Embryonic facial prominence (tissue), 1 donor: ENCODE measurements at regions not wholly inside any gene's neighbourhood (a gene's known extent, or its start where the extent isn't known, plus 50 kb on each side); places are given as distances from the start of the nearest gene placed in this dataset.

Experiments used
- DNase-seq: peaks from one replicate; pipeline ENCODE4 v3.0.0-alpha.2; 2016; ENCODE audit errors: extremely low spot score

- DNase-seq, result no peak
Observed at GRCh38 chr3:99212969-99213368, 311.5 kb upstream of the DCBLD2 start.

DNA sequence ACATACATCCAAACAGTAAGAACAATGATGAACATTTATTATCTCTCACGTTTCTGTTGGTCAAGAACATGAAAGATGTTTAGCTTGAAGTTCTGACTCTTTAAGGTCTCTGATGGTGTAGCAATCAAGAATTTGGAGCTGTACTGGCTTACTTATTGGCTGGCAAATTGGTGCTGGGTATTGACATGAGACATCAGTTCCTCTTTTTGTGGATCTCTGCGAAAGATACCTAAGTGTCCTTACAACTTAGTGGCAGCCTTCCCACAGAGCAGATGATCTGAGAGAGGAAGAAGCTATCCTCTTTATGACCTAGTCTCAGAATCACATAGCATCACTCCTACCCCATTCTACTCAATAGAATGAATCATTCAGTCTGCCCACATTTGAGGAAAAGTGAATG is 309.8 kb upstream of the DCBLD2 start:
- DNase-seq, result no peak

- no peak for DNase-seq
Observed at GRCh38 chr3:99199021-99199420, 297.5 kb upstream of the DCBLD2 start.

DNA sequence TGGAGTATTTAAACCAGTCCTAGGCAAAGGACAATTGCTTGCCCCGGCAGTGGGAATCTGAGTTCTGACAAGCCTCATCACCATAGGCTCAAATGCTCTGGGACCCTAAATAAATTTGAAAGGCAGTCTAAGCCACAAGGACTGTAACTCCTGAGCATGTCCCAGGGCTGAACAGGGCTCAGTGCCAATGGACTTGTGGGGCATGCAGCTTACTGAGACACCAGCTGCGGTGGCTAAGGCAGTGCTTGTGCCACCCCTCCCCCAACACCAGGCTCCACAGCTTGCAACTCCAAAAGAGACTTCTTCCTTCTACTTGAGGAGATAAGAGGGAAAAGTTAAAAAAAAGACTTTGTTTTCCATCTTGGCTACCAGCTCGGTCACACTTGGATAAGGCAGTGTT is 289.7 kb upstream of the DCBLD2 start:
- no peak for DNase-seq

DNA sequence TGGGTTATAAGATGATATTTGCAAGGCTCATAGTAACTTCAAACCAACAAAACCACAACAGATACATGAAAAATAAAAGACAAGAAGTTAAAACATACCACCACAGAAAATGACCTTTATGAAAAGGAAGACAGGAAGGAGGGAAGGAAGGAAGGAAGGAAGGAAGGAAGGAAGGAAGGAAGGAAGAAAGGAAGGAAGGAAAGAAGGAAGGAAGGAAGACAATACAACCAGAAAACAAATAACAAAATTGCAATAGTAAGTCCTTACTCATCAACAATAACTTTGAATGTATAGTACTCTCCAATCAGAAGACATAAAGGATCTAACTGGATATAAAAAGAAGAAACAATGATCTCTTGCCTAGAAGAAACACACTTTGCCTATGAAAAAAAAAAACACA is 287.4 kb upstream of the DCBLD2 start:
- no peak for DNase-seq

- DNase-seq, result no peak
Observed at GRCh38 chr3:99186016-99186415, 284.5 kb upstream of the DCBLD2 start.

- no peak for DNase-seq
Observed at GRCh38 chr3:99176169-99176964, 274.9 kb upstream of the DCBLD2 start.

GRCh38 chr3:99175276-99175812 is 273.8 kb upstream of the DCBLD2 start:
- DNase-seq, result no peak

DNA sequence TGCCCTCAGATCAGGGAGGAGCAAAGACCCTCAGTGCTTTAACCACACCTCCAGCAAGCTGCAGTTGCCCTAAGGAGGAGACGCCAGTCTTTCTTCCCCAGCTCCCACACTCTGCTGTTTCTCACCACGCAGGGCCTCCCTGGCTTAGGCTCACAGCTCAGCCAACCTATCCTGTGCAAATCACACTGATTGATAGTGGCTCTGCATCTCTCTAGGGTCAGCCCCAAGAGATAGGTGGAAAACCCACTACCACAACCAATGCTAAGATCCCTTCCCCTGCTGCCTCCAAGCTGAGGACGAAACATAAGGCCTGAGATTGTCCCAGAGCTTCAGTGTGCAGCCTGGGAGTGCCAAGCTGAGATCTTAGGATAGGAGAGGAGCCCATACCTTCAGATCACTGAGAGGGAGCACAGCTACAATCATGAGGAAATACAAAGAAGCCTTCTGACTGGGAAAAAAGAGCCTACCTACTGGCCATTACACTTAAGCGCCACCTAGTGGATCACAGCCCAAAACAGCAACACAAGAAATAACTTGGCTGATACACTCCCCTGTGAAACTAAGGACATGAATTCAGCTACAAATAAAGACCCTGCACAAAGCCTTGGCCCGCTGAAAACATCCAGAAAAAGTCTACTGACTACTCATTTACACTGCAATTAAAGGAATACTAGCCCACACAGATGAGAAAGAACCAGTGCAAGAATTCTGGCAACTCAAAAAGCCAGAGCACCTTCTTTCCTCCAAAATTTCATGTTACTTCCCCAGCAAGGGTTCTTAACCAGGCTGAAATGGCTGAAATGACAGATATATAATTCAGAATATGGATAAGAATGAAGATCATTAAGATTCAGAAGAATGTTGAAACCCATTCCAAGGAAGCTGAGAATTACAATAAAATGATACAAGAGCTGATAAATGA is 271.5 kb upstream of the DCBLD2 start:
- no peak for DNase-seq

DNA sequence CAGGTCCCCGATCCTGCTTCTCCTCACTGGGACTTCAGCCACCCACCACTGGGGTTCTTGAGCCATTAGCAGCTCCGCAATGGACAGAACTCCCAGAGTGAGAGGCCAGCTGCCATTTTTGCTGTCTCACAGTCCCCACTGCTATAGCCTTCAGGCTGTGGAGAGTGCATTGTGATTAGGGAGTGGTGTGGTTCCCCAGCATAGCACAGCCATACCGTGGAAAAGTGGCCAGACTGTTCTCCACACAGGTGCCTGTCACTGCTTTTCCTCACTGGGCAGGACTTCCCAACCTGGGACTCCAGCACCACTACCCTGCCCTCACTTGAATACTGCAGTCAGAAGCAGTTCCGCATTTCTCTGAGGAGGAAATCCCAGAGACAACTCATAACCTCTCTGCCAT is 270.3 kb upstream of the DCBLD2 start:
- no peak for DNase-seq

GRCh38 chr3:99170867-99171517 is 269.5 kb upstream of the DCBLD2 start:
- DNase-seq, result no peak

DNA sequence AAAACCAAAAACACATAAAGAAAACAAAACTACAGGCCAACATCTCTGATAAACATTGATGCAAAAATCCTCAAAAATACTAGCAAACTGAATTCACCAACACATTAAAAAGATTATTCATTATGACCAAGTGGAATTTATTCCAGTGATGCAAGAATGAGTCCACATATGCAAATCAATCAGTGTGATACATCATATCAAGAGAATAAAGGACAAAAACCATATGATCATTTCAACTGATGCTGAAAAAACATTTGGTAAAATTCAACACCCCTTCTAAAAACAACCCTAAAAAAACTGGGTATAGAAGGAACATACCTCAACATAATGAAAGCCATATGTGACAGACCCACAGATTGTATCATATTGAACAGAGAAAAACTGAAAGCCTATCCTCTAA is 265.6 kb upstream of the DCBLD2 start:
- DNase-seq, result no peak

DNA sequence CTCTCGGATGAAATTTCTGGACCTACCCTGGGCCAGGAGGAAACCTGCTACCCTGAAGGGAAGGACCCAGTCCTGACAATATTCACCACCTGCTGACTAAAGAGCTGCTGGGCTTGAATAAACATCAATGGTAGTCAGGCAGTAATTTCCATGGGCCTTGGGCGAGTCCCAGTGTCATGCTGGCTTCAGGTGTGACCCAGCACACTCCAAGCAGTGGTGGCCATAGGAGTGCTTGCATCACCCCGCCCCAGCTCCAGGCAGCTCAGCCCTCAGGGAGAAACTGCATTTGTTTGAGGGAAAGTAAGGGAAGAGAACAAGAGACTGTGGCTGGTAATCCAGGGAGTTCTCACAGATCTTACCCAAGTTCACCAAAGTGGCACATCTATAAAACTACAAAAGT is 261.8 kb upstream of the DCBLD2 start:
- DNase-seq, result no peak

DNA sequence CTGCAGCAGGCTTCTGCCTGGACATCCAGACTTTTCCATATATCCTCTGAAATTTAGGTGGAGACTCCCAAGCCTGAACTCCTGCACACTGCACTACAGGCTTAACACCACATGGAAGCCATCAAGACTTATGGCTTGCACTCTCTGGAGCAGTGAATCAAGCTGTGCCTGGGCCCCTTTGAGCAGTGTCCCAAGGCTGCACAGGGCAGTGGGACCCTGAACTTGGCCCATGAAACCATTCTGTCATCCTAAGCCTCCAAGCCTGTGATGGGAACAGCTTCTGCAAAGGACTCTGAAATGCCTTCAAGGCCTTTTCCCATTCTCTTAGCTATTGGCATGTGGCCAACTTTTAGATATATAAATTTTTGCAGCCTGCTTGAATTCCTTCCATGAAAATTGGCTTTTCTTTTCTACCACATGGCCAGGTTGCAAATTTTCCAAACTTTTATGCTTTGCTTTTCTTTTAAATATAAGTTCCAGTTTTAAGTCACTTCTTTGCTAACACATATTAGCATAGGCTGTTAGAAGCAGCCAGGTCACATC is 257.8 kb upstream of the DCBLD2 start:
- no peak for DNase-seq

- DNase-seq, result no peak
Observed at GRCh38 chr3:99145031-99145430, 243.5 kb upstream of the DCBLD2 start.

DNA sequence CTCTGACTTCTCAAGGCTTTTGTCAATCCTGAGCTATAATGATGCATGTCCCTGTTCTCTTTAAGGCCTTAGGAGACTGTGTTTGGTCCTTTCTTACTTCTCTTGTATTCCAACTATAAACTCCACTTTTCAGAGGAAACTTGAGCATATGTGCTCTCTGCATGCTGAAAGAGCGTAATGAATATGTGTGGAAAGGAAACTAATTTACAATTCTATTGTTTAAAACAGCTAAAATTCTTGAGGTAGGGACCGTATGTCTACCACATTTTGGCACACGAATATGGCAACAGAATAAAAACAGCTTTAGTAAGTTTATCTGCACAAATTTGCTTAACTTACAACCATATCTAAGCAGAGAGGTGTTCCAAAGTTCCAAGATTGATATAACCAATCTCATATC is 242.0 kb upstream of the DCBLD2 start:
- DNase-seq, result no peak

DNA sequence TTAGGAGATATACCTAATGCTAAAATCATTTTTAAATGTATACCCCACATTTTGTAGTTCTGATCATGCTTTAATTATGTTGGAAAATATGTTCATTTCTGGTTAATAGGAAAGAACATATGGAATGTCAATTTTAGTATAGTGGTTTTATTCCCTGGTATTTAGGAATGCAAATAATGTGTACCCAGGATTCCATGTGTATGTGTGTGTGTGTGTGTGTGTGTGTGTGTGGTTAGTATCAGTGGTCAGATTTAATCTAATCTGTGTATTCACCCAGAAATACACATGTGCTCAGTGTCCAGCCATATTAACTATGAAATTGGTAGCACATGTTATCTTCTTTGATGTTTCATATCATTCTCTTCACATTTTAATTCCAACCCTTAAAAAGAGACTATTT is 233.5 kb upstream of the DCBLD2 start:
- DNase-seq, result no peak

- no peak for DNase-seq
Observed at GRCh38 chr3:99131876-99132275, 230.4 kb upstream of the DCBLD2 start.

DNA sequence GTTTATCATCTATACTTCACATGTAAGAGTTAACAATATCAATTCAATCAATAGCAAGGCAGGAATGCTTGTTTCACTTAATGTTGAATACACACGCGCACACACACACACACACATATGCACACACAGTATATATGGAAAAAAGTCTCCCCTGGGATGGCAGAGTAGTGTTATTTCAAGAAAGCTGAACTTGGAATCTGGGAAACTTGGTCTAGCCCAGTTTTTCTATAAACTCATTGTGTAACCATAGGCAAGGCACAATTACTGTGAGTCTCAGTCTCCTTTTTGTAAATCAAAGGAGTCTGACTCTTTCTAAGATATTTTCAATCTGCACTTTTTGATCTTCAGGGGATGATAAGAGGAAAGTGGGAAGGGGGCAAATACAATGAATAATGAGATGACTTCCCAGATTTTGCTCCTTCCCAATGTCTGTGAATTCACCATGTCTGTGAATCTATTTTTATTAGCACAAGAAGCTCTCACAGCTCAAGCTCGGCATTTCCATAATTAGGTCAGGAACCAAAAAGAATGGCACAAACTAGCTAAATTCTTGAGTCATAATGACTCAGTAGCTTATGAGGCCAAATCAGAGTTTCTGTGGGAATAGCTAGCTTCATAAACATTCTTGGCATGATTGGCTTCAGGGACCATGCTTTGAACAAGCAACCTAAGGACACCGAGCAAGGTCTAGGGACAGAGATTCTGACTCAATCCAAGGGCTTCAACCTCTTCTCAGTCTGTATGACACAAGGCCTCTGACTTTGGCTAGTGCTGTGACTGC is 227.4 kb upstream of the DCBLD2 start:
- DNase-seq, result no peak

GRCh38 chr3:99128235-99128634 is 226.7 kb upstream of the DCBLD2 start:
- DNase-seq, result no peak

- DNase-seq, result no peak
Observed at GRCh38 chr3:99126316-99126715, 224.8 kb upstream of the DCBLD2 start.
